PC-3 (cell line): ENCODE measurements at regions not wholly inside any gene's neighbourhood (a gene's known extent, or its start where the extent isn't known, plus 50 kb on each side); places are given as distances from the start of the nearest gene placed in this dataset.
A peak's percentile ranks its signal among the peaks of the same experiment; 100 is the strongest.

ENCODE experiments used
- ATAC-seq: fragments of 200-7000 bp; cut with Tn5 transposase; 2 replicates; pipeline ENCODE4 v1.9.1; 2020; ENCODE audit warnings: mild to moderate bottlenecking, moderate library complexity
- BruUV-seq: library from RNA; stranded (reverse); fragments of 400-500 nt; replicated peaks from 2 replicates; lab custom pipeline; 2021; lab: Mats Ljungman, UMichigan
- CTCF ChIA-PET: fragments of 300-600 bp; sonication (Branson Sonifier 250); formaldehyde crosslinking; loops from one replicate; lab custom pipeline; 2022; ENCODE audit warnings: antibody characterized with exemption; lab: Charles Lee
- POLR2A ChIA-PET: fragments of 300-600 bp; sonication (Branson Sonifier 250); formaldehyde crosslinking; loops from one replicate; lab custom pipeline; 2022; ENCODE audit warnings: antibody characterized with exemption; ENCODE audit not compliant: unreplicated experiment; lab: Charles Lee
- DNase-seq: peaks from one replicate; pipeline ENCODE4 v3.0.0-alpha.2; 2015
- H2AFZ ChIP-seq: fragments of 300-600 bp; sonication (generic); 2 replicates; pipeline ENCODE4 v1.6.0; 2016; ENCODE audit warnings: antibody characterized with exemption, low read length
- H3F3A ChIP-seq: fragments of 300-600 bp; sonication (generic); one replicate; pipeline ENCODE4 v1.6.0; 2017; ENCODE audit warnings: antibody characterized with exemption, low read length, control low read depth, mild to moderate bottlenecking; ENCODE audit not compliant: unreplicated experiment
- H3K27ac ChIP-seq: fragments of 300-600 bp; sonication (generic); 2 replicates; pipeline ENCODE4 v1.5.1; 2016; ENCODE audit warnings: mild to moderate bottlenecking, low read length
- H3K27me3 ChIP-seq: fragments of 300-600 bp; sonication (generic); 2 replicates; pipeline ENCODE4 v1.6.1; 2016; ENCODE audit warnings: low read length, mixed read lengths
- H3K36me3 ChIP-seq: fragments of 300-600 bp; sonication (generic); 2 replicates; pipeline ENCODE4 v1.6.1; 2016; ENCODE audit warnings: low read depth, mixed run types, low read length, mixed read lengths
- H3K4me1 ChIP-seq: fragments of 300-600 bp; sonication (generic); 2 replicates; pipeline ENCODE4 v1.5.1; 2016; ENCODE audit warnings: low read length; ENCODE audit not compliant: insufficient read depth
- H3K4me2 ChIP-seq: fragments of 300-600 bp; sonication (generic); 2 replicates; pipeline ENCODE4 v1.6.0; 2016; ENCODE audit warnings: low read length
- H3K4me3 ChIP-seq: fragments of 300-600 bp; sonication (generic); 2 replicates; pipeline ENCODE4 v1.5.1; 2016; ENCODE audit warnings: mild to moderate bottlenecking, low read length, mixed read lengths
- H3K79me2 ChIP-seq: fragments of 300-600 bp; sonication (generic); 2 replicates; pipeline ENCODE4 v1.6.1; 2017; ENCODE audit warnings: low read length, mixed read lengths
- H3K9ac ChIP-seq: fragments of 300-600 bp; sonication (generic); 2 replicates; pipeline ENCODE4 v1.6.0; 2016; ENCODE audit warnings: mild to moderate bottlenecking, low read length
- H3K9me2 ChIP-seq: fragments of 300-600 bp; sonication (generic); replicated peaks from 2 replicates; pipeline ENCODE4 v1.6.1; 2016; ENCODE audit warnings: mixed run types, low read length, mixed read lengths
- H3K9me3 ChIP-seq: fragments of 300-600 bp; sonication (generic); 2 replicates; pipeline ENCODE4 v1.6.1; 2016; ENCODE audit warnings: low read length, mixed read lengths
- H4K20me1 ChIP-seq: fragments of 300-600 bp; sonication (generic); 2 replicates; pipeline ENCODE4 v1.6.1; 2016; ENCODE audit warnings: low read length, mixed read lengths
- EZH2 ChIP-seq: fragments of 300-600 bp; sonication (generic); IDR thresholded peaks from one replicate; pipeline ENCODE4 v1.6.1; 2017; ENCODE audit warnings: antibody characterized with exemption, mild to moderate bottlenecking, low read length; ENCODE audit not compliant: unreplicated experiment
- EZH2phosphoT487 ChIP-seq: fragments of 300-600 bp; sonication (generic); IDR thresholded peaks from 2 replicates; pipeline ENCODE4 v1.6.1; 2018; ENCODE audit warnings: mild to moderate bottlenecking, antibody characterized with exemption, low read length, borderline replicate concordance
- intact Hi-C: fragments of 100-400 bp; cut with micrococcal nuclease; formaldehyde crosslinking; loops from 2 replicates; pipeline ENCODE4 v1.9.0; 2023
- TF ChIP-seq, protein P1 (sequence below): fragments of 300-600 bp; sonication (generic); conservative IDR thresholded peaks from 2 replicates; pipeline ENCODE4 v1.5.1; 2017; ENCODE audit warnings: antibody characterized with exemption, low read depth, mild to moderate bottlenecking, low read length

- Histone ChIP-seq H3K79me2 (no peaks in the 10 kb centered on the region), H4K20me1 (no peaks in the 10 kb centered on the region), H3K4me3 (no peak overlapping the region), H3K27me3 (no peaks in the 10 kb centered on the region), H3K4me2 (no peak overlapping the region), H3K4me1 (peaks cover 5% of the 10 kb centered on the region), H3K9me2 (no peaks in the 10 kb centered on the region), H3K27ac (no peak overlapping the region), H3F3A (no peaks in the 10 kb centered on the region), H3K9me3 (no peaks in the 10 kb centered on the region), H2AFZ (no peak overlapping the region), H3K36me3 (no peaks in the 10 kb centered on the region), H3K9ac (no peak overlapping the region)
- ATAC-seq (no peak), DNase-seq (no peak)
- no TSS peak for BruUV-seq
- POLR2A ChIA-PET = interaction anchor here (0.6 kb wide), 1 partner anchor 147 kb away, joined by 7 read pairs; no protein-coding TSS in a partner anchor
- CTCF ChIA-PET = no interaction called here
- TF ChIP-seq EZH2 (no peak), EZH2phosphoT487 (no peak)
- TF ChIP-seq, protein P1, sequence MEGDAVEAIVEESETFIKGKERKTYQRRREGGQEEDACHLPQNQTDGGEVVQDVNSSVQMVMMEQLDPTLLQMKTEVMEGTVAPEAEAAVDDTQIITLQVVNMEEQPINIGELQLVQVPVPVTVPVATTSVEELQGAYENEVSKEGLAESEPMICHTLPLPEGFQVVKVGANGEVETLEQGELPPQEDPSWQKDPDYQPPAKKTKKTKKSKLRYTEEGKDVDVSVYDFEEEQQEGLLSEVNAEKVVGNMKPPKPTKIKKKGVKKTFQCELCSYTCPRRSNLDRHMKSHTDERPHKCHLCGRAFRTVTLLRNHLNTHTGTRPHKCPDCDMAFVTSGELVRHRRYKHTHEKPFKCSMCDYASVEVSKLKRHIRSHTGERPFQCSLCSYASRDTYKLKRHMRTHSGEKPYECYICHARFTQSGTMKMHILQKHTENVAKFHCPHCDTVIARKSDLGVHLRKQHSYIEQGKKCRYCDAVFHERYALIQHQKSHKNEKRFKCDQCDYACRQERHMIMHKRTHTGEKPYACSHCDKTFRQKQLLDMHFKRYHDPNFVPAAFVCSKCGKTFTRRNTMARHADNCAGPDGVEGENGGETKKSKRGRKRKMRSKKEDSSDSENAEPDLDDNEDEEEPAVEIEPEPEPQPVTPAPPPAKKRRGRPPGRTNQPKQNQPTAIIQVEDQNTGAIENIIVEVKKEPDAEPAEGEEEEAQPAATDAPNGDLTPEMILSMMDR = no peak
- intact Hi-C loops = no loop called here
These were observed 147.1 kb upstream of the IRS2 start for GRCh38 chr13:109933476-109933875.

DNA sequence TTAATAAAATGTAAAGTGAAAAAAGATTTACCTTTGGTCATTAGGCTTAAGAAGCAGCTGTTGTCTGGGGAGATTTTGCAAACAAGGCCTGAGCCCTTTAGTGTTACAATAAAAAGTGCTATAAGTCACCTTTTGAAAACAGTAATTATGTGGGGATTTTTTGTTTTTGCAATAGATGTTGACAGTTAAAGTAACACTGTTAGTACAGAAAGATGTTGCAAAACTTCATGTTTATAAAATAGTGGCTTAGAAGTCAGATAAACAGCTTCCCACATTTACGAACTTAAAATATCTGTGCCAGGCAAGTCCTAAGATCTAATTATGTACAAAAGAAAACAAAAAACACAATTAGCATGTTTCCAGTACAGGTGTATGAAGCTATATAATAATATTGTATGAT, 138.0 kb upstream of the IRS2 start:
- Histone ChIP-seq H3K9me2 (no peaks in the 10 kb centered on the region), H3K27me3 (no peaks in the 10 kb centered on the region), H4K20me1 (no peaks in the 10 kb centered on the region), H3K4me2 (no peak overlapping the region), H3K79me2 (no peaks in the 10 kb centered on the region), H3K9ac (no peak overlapping the region), H3K4me3 (no peak overlapping the region), H3K36me3 (no peaks in the 10 kb centered on the region), H3K9me3 (0 out of 2 replicates have a peak, but pooled peaks cover 4% of the 10 kb centered on the region), H3K4me1 (peaks cover 15% of the 10 kb centered on the region), H3K27ac (no peak overlapping the region), H3F3A (no peaks in the 10 kb centered on the region), H2AFZ (no peak overlapping the region)
- TF ChIP-seq, protein P1 = no peak
- BruUV-seq = no TSS peak
- intact Hi-C loops = no loop called here
- ATAC-seq (no peak), DNase-seq (no peak)
- ChIA-PET CTCF (no interaction called here), POLR2A (no interaction called here)

- Histone ChIP-seq H3K9me3 (0 out of 2 replicates have a peak, but pooled peaks cover 4% of the 10 kb centered on the region), H2AFZ (no peak overlapping the region), H3K4me3 (no peak overlapping the region), H3K27me3 (no peaks in the 10 kb centered on the region), H3K9ac (no peak overlapping the region), H3F3A (no peaks in the 10 kb centered on the region), H3K27ac (no peak overlapping the region), H3K9me2 (no peaks in the 10 kb centered on the region), H3K36me3 (no peaks in the 10 kb centered on the region), H3K79me2 (no peaks in the 10 kb centered on the region), H3K4me2 (peak overlapping the region; percentile 0; the same call in 1 of the 2 replicates), H3K4me1 (peaks cover 15% of the 10 kb centered on the region), H4K20me1 (no peaks in the 10 kb centered on the region)
- BruUV-seq = no TSS peak
- TF ChIP-seq, protein P1 = no peak
- TF ChIP-seq EZH2 (no peak), EZH2phosphoT487 (no peak)
- CTCF ChIA-PET = no interaction called here
- peak; percentile 56 for ATAC-seq
- intact Hi-C loops = no loop called here
- POLR2A ChIA-PET = no interaction called here
- peak; percentile 52 for DNase-seq
These were observed 136.1 kb upstream of the IRS2 start for GRCh38 chr13:109922518-109922917.
